Gastrocnemius medialis (tissue), 4 donors: ENCODE measurements at regions not wholly inside any gene's neighbourhood (a gene's known extent, or its start where the extent isn't known, plus 50 kb on each side); places are given as distances from the start of the nearest gene placed in this dataset.

ENCODE experiments used
- ATAC-seq, 2 donors: fragments of 150-250 bp; one replicate each; pipeline ENCODE4 v1.9.1; 2016
- DNase-seq, 2 donors: peaks; one replicate each; pipeline ENCODE4 v3.0.0-alpha.2; 2019
- H3K27ac ChIP-seq, 4 donors: fragments of 200-600 bp; sonication (generic); 1 replicate in 1 of 4; 2 replicates in 3 of 4; pipeline ENCODE4 v1.5.1; 2016 to 2018; ENCODE audit warnings: mild to moderate bottlenecking in 2 of 4, moderate library complexity in 1 of 4
- H3K27me3 ChIP-seq, 3 donors: fragments of 200-600 bp; sonication (generic) in 2 of 3; 1 replicate in 1 of 3; 2 replicates in 2 of 3; pipeline versions ENCODE4 v1.5.1 to v1.6.0; 2016 to 2019; ENCODE audit warnings: mild to moderate bottlenecking in 1 of 3, moderate library complexity in 1 of 3
- H3K36me3 ChIP-seq, 2 donors: fragments of 200-600 bp; sonication (generic) in 1 of 2; one replicate each; pipeline ENCODE4 v1.5.1; 2017 to 2018
- H3K4me1 ChIP-seq, 2 donors: fragments of 200-600 bp; sonication (generic) in 1 of 2; one replicate each; pipeline ENCODE4 v1.5.1; 2016 to 2017; ENCODE audit warnings: mild to moderate bottlenecking in 2 of 2
- H3K4me3 ChIP-seq, 4 donors: fragments of 200-600 bp; sonication (generic) in 3 of 4; 1 replicate in 1 of 4; 2 replicates in 3 of 4; pipeline ENCODE4 v1.5.1; 2016 to 2019; ENCODE audit warnings: mild to moderate bottlenecking in 2 of 4
- H3K9me3 ChIP-seq, 3 donors: fragments of 200-600 bp; sonication (generic) in 2 of 3; 1 replicate in 1 of 3; 2 replicates in 2 of 3; pipeline ENCODE4 v1.5.1; 2016 to 2019
- CTCF ChIP-seq, 5 experiments: fragments of 450-650 bp in 3 of 5; fragments of 200-600 bp in 2 of 5; sonication (generic) in 2 of 5; IDR thresholded peaks in 4 of 5; conservative IDR thresholded peaks in 1 of 5; 1 replicate in 4 of 5; 2 replicates in 1 of 5; pipeline ENCODE4 v1.5.1; 2016 to 2019; ENCODE audit warnings: antibody characterized with exemption in 5 of 5, mild to moderate bottlenecking in 3 of 5, moderate library complexity in 3 of 5
- POLR2A ChIP-seq, 2 donors: fragments of 450-650 bp; IDR thresholded peaks; one replicate each; pipeline ENCODE4 v1.6.1; 2017; ENCODE audit warnings: antibody characterized with exemption in 2 of 2, mild to moderate bottlenecking in 2 of 2, moderate library complexity in 2 of 2
- in situ Hi-C, 4 donors: fragments of 200-750 bp; cut with MboI; loops; one replicate each; pipeline versions ENCODE4 v1.15.0 to v1.8.0; 2017; ENCODE audit warnings: low sequenced_read_pairs in 4 of 4
- intact Hi-C: fragments of 100-400 bp; cut with DNase I; formaldehyde crosslinking; loops from one replicate; pipeline ENCODE4 v1.15.1; 2023; ENCODE audit warnings: low total_unique reads

DNA sequence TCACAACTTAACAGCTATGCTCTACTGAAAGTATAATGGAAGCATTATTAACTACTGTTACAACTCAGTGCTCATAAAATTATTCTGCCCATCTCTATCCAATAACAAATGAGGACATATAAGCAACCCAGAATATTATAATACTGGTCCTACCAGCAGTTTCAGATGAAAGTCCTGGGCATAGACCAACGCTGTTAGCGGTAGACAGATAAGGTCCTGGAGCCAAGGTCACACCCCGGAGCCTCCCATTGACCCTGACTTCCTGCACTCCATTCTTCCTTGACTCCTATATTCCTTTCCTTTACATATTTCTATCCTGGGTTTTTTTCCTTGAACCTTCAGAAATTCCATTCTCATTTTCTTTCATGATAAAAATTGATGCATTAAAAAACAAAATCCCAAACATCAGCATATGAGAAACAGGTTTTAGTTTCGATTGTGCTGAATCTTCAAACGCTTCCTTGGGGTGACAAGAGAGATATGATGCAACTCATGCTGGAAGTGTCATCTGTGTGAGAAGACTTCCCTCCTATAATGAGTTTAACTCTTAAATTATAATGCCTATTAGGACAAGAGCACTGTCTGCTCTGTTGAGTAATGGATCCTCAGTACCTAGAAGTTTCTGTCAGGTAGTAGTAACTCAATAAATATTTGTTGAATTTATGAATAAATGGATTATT lies 831.1 kb downstream of the LRRIQ3 start:
- Histone ChIP-seq H3K36me3 (no peaks in the 10 kb centered on the region), H3K9me3 (no peaks in the 10 kb centered on the region), H3K4me3 (no peak overlapping the region), H3K4me1 (no peaks in the 10 kb centered on the region), H3K27me3 (no peaks in the 10 kb centered on the region), H3K27ac (no peak overlapping the region)
- no peak for DNase-seq
- ATAC-seq = no peak
- in situ Hi-C loops (no loop called here), intact Hi-C loops (no loop called here)
- TF ChIP-seq CTCF (IDR thresholded peaks at IDR 0.05 in 4 of 5, conservative IDR thresholded peaks at IDR 0.05 in 1 of 5) (no peak), POLR2A (IDR thresholded peaks at IDR 0.05) (no peak)

DNA sequence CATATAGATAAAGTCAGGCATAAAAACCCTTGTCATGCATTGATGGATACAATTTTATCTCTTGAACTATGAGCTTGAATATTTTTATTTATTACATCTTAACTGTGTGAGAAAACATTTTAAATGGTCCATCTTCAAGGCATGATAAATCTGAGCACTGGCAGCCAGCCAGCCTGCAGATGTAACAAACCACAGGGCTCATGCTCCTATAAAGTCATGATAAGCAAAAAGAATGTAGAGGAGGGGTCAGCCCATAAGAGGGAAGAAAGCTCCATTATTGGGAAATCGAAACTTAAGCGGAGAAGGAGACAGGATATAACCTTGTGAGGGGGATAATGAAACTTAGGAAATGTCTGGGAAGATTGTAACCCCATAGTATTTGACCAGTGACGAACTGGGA lies 839.0 kb downstream of the LRRIQ3 start:
- no peak for TF ChIP-seq CTCF (IDR thresholded peaks at IDR 0.05 in 4 of 5, conservative IDR thresholded peaks at IDR 0.05 in 1 of 5)
- TF ChIP-seq POLR2A (IDR thresholded peaks at IDR 0.05) = no peak
- no peak for ATAC-seq
- intact Hi-C loops = no loop called here

DNA sequence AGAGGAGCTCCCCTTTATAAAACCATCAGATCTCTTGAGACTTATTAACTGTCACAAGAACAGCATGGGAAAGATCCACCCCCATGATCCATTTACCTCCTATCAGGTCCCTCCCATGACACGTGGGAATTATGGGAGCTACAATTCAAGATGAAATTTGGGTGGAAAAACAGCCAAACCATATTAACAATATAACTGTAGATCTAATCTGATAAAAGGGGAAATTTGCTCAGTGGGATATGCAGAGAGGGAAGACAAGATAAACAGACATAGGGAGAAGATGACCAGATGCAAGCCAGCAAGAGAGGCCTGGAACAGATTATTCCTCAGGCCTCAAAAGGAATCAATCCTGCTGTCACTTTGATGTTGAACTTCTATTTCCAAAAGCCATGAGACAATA lies 841.5 kb downstream of the LRRIQ3 start:
- Histone ChIP-seq H3K4me3 (no peak overlapping the region), H3K27me3 (no peaks in the 10 kb centered on the region), H3K9me3 (no peaks in the 10 kb centered on the region), H3K4me1 (no peaks in the 10 kb centered on the region), H3K36me3 (no peaks in the 10 kb centered on the region), H3K27ac (no peak overlapping the region)
- DNase-seq = no peak
- in situ Hi-C loops = no loop called here
- TF ChIP-seq CTCF (IDR thresholded peaks at IDR 0.05 in 4 of 5, conservative IDR thresholded peaks at IDR 0.05 in 1 of 5) = no peak
- TF ChIP-seq POLR2A (IDR thresholded peaks at IDR 0.05) = no peak
- intact Hi-C loops = no loop called here
- ATAC-seq = no peak

More for the DNA sequence above, 839.0 kb downstream of the LRRIQ3 start:
- Histone ChIP-seq H3K4me3 (no peak overlapping the region), H3K4me1 (no peaks in the 10 kb centered on the region), H3K36me3 (no peaks in the 10 kb centered on the region), H3K27me3 (no peaks in the 10 kb centered on the region), H3K9me3 (no peaks in the 10 kb centered on the region), H3K27ac (no peak overlapping the region)
- no peak for DNase-seq
- in situ Hi-C loops = no loop called here

GRCh38 chr1:73343947-73344346 lies 854.0 kb downstream of the LRRIQ3 start:
- no peaks in the 10 kb centered on the region for H3K36me3 ChIP-seq
- intact Hi-C loops (no loop called here), in situ Hi-C loops (no loop called here)
- H3K27me3 ChIP-seq = no peaks in the 10 kb centered on the region
- no peaks in the 10 kb centered on the region for H3K9me3 ChIP-seq
- no peaks in the 10 kb centered on the region for H3K4me1 ChIP-seq
- no peak overlapping the region for H3K27ac ChIP-seq
- no peak for DNase-seq
- H3K4me3 ChIP-seq = no peak overlapping the region
- TF ChIP-seq POLR2A (IDR thresholded peaks at IDR 0.05) = no peak
- no peak for TF ChIP-seq CTCF (IDR thresholded peaks at IDR 0.05 in 4 of 5, conservative IDR thresholded peaks at IDR 0.05 in 1 of 5)
- no peak for ATAC-seq
